Pancreas (tissue), 10 donors: ENCODE measurements at regions not wholly inside any gene's neighbourhood (a gene's known extent, or its start where the extent isn't known, plus 50 kb on each side); places are given as distances from the start of the nearest gene placed in this dataset.

Source experiments
- ATAC-seq, 4 donors: fragments of 200-7000 bp; cut with Tn5 transposase; one replicate each; pipeline versions ENCODE4 v1.8.0 to v1.9.1; 2020; ENCODE audit warnings: mild to moderate bottlenecking in 4 of 4, moderate library complexity in 4 of 4
- DNase-seq, 6 donors: peaks; one replicate each; pipeline ENCODE4 v3.0.0-alpha.2; 2020
- FAIRE-seq: peaks from 2 replicates; lab custom pipeline; 2012; peaks lifted over from hg19 to GRCh38; lab: Jason Lieb, UNC
- H3K27ac ChIP-seq, 4 donors: fragments of 200-600 bp; sonication (generic); 1 replicate in 3 of 4; 2 replicates in 1 of 4; pipeline versions ENCODE4 v1.5.0 to v1.8.0; 2020
- H3K27me3 ChIP-seq, 4 donors: fragments of 200-600 bp; one replicate each; pipeline ENCODE4 v1.8.0; 2021
- H3K36me3 ChIP-seq, 3 donors: fragments of 200-600 bp; sonication (generic) in 1 of 3; one replicate each; pipeline versions ENCODE4 v1.5.0 to v1.8.0; 2020 to 2021
- H3K4me1 ChIP-seq, 3 donors: fragments of 200-600 bp; one replicate each; pipeline ENCODE4 v1.8.0; 2021
- H3K4me3 ChIP-seq, 4 donors: fragments of 200-600 bp; sonication (generic) in 2 of 4; one replicate each; pipeline versions ENCODE4 v1.5.0 to v1.8.0; 2020 to 2021
- H3K9me3 ChIP-seq, 4 donors: fragments of 200-600 bp; one replicate each; pipeline ENCODE4 v1.8.0; 2021
- WGBS, 2 donors: extraction: QIAGEN DNeasy Blood & Tissue Kit; methylation state at CpG; one replicate each; pipeline ENCODE4 v1.1.7; 2013; 5-methylcytosine and 5-hydroxymethylcytosine counted together
- intact Hi-C, 3 donors: fragments of 100-400 bp; cut with DNase I; formaldehyde crosslinking; loops; one replicate each; pipeline versions ENCODE4 v1.11.1 to v1.14.2; 2022
- TF ChIP-seq, protein P1 (sequence below), 4 donors: fragments of 200-600 bp; sonication (generic) in 3 of 4; IDR thresholded peaks; one replicate each; pipeline versions ENCODE4 v1.5.0 to v1.8.0; 2021; ENCODE audit warnings: antibody characterized with exemption in 4 of 4
- donor health status: healthy with polysubstance abuse.
- donor health status: DM: no; HTN: no; CAD: no; lungs with moderate emphysema.
- donor health status: DM: no; HTN: no; CAD: no.
- donor health status: control.
- donor health status: control.
- donor health status: Bipolar disorder and iron deficiency.
- donor health status: DM: yes; HTN: yes; CAD: no.
- donor health status: DM: no; HTN: no; CAD: no.
- donor health status: DM: no; HTN: no; CAD: no.
- donor health status: DM: yes; HTN: yes; CAD: no.

DNA sequence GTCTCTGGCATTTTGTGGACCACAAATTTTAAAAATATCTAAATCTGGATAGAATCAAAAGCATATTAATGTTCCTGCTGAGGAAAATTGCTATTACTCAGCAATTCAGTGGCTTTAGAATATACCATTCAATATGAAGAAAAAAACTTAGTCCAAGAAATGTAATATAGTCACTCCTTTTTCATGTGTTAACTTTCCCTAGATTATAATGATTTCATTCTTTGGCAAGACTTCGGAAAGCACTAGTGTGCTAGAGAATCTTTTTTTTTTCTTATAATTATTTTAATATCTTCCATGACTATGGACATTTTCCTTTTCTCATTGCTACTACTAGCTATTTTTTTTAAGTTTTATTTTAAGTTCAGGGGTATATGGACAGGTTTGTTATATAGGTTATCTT is 102.4 kb upstream of the FAM174A start:
- H3K36me3 ChIP-seq: no peaks in the 10 kb centered on the region
- H3K9me3 ChIP-seq: no peaks in the 10 kb centered on the region
- 55 to 79% methylated on average over 1 of the region's 1 CpG for WGBS, 2 donors
- TF ChIP-seq, protein P1, sequence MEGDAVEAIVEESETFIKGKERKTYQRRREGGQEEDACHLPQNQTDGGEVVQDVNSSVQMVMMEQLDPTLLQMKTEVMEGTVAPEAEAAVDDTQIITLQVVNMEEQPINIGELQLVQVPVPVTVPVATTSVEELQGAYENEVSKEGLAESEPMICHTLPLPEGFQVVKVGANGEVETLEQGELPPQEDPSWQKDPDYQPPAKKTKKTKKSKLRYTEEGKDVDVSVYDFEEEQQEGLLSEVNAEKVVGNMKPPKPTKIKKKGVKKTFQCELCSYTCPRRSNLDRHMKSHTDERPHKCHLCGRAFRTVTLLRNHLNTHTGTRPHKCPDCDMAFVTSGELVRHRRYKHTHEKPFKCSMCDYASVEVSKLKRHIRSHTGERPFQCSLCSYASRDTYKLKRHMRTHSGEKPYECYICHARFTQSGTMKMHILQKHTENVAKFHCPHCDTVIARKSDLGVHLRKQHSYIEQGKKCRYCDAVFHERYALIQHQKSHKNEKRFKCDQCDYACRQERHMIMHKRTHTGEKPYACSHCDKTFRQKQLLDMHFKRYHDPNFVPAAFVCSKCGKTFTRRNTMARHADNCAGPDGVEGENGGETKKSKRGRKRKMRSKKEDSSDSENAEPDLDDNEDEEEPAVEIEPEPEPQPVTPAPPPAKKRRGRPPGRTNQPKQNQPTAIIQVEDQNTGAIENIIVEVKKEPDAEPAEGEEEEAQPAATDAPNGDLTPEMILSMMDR (IDR thresholded peaks at IDR 0.05): no peak
- intact Hi-C loops: no loop called here
- no peak for DNase-seq
- H3K27ac ChIP-seq: no peak overlapping the region
- FAIRE-seq: no peak
- no peaks in the 10 kb centered on the region for H3K27me3 ChIP-seq
- ATAC-seq: no peak
- H3K4me3 ChIP-seq: no peak overlapping the region
- no peaks in the 10 kb centered on the region for H3K4me1 ChIP-seq

DNA sequence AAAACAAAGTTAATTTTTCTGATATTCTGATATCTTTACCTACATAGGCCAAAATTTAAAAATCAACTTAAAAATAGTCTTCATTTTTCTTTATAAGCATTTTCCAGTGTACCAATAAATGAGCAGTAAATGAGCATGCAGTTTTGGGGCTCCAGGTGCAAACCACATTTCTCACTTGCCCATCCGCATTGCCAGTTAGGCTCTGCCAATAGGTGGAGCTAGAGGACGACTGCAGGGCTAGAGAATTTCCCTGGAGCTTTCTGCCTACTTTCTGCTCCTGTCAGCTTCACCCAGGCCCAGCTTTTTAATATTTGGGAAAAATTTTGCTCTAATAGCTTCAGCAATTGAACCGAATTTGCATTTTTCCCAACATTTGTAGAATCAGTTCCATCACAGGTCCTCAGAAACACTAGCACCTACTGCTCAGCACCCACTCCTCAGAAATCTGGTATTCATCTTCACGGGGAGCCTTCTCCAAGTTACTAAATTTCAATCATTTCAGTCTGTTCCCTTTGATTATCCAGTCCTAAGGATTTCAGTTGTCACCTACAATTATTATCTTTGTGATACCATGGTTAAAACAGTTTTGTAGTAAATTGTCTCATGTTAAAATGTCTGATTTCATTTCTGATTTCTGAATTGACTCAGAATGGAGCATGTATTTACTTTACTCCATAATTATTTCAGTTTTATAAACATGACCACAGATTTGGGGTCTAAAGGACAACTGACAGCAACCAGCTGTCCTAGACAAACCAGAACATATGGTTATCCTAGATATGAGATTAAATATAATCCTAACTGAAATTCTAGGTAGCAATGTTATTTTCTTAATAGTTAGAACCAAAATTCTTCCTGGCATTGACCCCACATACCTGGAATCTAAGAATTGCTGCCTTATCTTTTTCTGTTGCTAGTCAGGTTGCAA is 104.6 kb upstream of the FAM174A start:
- intact Hi-C loops: no loop called here
- WGBS, 2 donors: 40 to 42% methylated on average over 4 of the region's 4 CpGs
- Histone ChIP-seq H3K36me3 (no peaks in the 10 kb centered on the region), H3K27ac (no peak overlapping the region), H3K4me3 (no peak overlapping the region), H3K9me3 (peaks cover 0 to 4% (median 0%) of the 10 kb centered on the region in 4 donors), H3K4me1 (no peaks in the 10 kb centered on the region), H3K27me3 (no peaks in the 10 kb centered on the region)
- ATAC-seq: peak in 3 of 4 donors; percentile 62 to 79 (median 67)
- TF ChIP-seq, protein P1 (IDR thresholded peaks at IDR 0.05): peak; percentile 32 to 84 (median 59)
- FAIRE-seq: no peak
- peak in 5 of 6 donors; percentile 8 to 58 (median 28) for DNase-seq

DNA sequence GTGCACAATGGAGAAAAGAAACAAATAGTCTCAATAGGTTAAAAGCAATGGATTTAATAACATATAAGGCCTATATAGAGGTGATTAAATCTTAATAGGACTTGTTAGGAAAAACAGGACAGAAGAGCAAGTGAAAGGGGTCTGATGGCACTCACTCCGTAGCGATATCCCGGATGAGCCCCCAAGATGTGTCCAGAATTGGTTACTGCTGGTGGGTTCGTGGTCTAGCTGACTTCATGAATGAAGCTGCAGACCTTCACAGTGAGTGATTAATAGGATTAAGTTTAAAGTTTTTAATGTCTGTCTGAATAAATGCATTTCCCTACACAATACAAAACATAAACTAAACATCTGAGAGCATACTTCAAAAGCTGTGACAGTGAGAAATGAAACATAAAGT is 110.4 kb upstream of the FAM174A start:
- intact Hi-C loops: no loop called here
- DNase-seq (no peak), FAIRE-seq (no peak), ATAC-seq (no peak)
- no peaks in the 10 kb centered on the region for H3K4me1 ChIP-seq
- peaks cover 0 to 4% (median 0%) of the 10 kb centered on the region in 4 donors for H3K9me3 ChIP-seq
- H3K27me3 ChIP-seq: no peaks in the 10 kb centered on the region
- 97 to 98% methylated on average over 4 of the region's 4 CpGs for WGBS, 2 donors
- TF ChIP-seq, protein P1 (IDR thresholded peaks at IDR 0.05): no peak
- no peaks in the 10 kb centered on the region for H3K36me3 ChIP-seq
- H3K27ac ChIP-seq: no peak overlapping the region
- H3K4me3 ChIP-seq: no peak overlapping the region

DNA sequence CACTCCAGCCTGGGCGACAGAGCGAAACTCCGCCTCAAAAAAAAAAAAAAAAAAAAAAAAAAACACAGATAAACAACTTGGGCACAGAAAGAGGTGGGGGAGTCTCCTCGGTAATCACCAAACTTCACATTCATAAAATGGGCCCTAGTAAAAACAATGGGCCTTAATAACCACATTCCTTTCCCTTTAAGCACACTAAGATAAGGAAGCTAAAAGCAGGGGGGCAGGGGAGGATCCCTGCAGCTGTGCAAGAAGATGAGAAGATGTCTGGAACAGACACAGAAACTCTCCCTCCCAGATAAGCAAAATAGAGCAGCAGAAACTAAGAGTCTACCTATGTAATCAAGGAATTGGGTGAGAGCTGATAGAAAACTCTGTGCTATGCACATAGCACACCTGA is 111.2 kb upstream of the FAM174A start:
- Histone ChIP-seq H3K27me3 (no peaks in the 10 kb centered on the region), H3K4me1 (no peaks in the 10 kb centered on the region), H3K9me3 (peaks cover 0 to 4% (median 0%) of the 10 kb centered on the region in 4 donors), H3K36me3 (no peaks in the 10 kb centered on the region), H3K4me3 (no peak overlapping the region), H3K27ac (no peak overlapping the region)
- DNase-seq (no peak), FAIRE-seq (no peak), ATAC-seq (no peak)
- intact Hi-C loops: no loop called here
- TF ChIP-seq, protein P1 (IDR thresholded peaks at IDR 0.05): no peak
- WGBS, 2 donors: 70 to 95% methylated on average over 1 of the region's 4 CpGs

DNA sequence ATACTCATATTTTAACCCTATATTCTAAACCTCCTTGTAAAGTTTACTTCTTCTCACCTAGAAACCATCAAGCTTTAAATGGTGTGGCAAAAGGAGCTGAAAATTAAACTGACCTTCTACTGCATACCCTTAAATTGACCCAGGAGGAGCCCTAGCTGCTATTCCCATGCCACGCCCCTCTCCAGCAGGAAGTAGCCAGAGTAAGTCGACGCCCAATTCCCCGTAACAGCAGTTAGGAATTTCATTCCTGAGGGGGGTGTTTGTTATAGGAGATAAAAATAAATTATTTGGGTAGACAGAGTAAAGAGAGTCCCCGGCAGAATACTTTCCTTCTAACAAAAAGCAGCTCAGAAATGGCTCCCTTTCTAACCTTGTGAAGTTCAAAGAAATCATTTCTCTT is 111.8 kb upstream of the FAM174A start:
- Histone ChIP-seq H3K4me3 (no peak overlapping the region), H3K27ac (no peak overlapping the region), H3K9me3 (peaks cover 0 to 4% (median 0%) of the 10 kb centered on the region in 4 donors), H3K4me1 (no peaks in the 10 kb centered on the region), H3K27me3 (no peaks in the 10 kb centered on the region), H3K36me3 (no peaks in the 10 kb centered on the region)
- intact Hi-C loops: no loop called here
- no peak for DNase-seq
- TF ChIP-seq, protein P1 (IDR thresholded peaks at IDR 0.05): no peak
- FAIRE-seq: no peak
- 79 to 92% methylated on average over 5 of the region's 5 CpGs for whole genome bisulfite sequencing, 2 donors
- ATAC-seq: no peak
